SK-N-SH treated with all-trans-retinoic acid at 6 μM for 48 hours (cell line): ENCODE measurements at regions not wholly inside any gene's neighbourhood (a gene's known extent, or its start where the extent isn't known, plus 50 kb on each side); places are given as distances from the start of the nearest gene placed in this dataset.

ENCODE experiments used
- ATAC-seq: fragments of 200-7000 bp; cut with Tn5 transposase; 3 replicates; pipeline ENCODE4 v1.9.1; 2020; ENCODE audit warnings: mild to moderate bottlenecking, moderate library complexity
- ARNTL ChIP-seq: fragments of 450-650 bp; formaldehyde crosslinking; IDR thresholded peaks from 2 replicates; pipeline ENCODE4 v1.5.0; 2020; ENCODE audit warnings: low read depth, mild to moderate bottlenecking, moderate library complexity, borderline replicate concordance
- BACH2 ChIP-seq: fragments of 250-450 bp; sonication (Bioruptor Pico); IDR thresholded peaks from 2 replicates; pipeline ENCODE4 v1.9.0; 2021; ENCODE audit warnings: mild to moderate bottlenecking, borderline replicate concordance
- CREB5 ChIP-seq: fragments of 250-450 bp; sonication (Bioruptor Pico); IDR thresholded peaks from 2 replicates; pipeline ENCODE4 v1.5.1; 2020; ENCODE audit warnings: low read depth, mild to moderate bottlenecking, moderate library complexity
- CSDC2 ChIP-seq: fragments of 250-450 bp; sonication (Bioruptor Pico); IDR thresholded peaks from 2 replicates; pipeline ENCODE4 v1.5.0; 2020; ENCODE audit warnings: mild to moderate bottlenecking, moderate library complexity
- ESRRG ChIP-seq: fragments of 250-450 bp; sonication (Bioruptor Pico); IDR thresholded peaks from 2 replicates; pipeline ENCODE4 v1.6.1; 2021; ENCODE audit warnings: mild to moderate bottlenecking
- GLIS3 ChIP-seq: fragments of 250-450 bp; sonication (Bioruptor Pico); IDR thresholded peaks from 2 replicates; pipeline ENCODE4 v1.5.0; 2020; ENCODE audit warnings: mild to moderate bottlenecking, moderate library complexity
- ISL1 ChIP-seq: fragments of 250-450 bp; sonication (Bioruptor Pico); IDR thresholded peaks from 2 replicates; pipeline ENCODE4 v2.1.2; 2022; ENCODE audit warnings: mild to moderate bottlenecking, moderate library complexity
- OSR1 ChIP-seq: fragments of 250-450 bp; sonication (Bioruptor Pico); IDR thresholded peaks from 2 replicates; pipeline ENCODE4 v1.8.0; 2022; ENCODE audit warnings: moderate library complexity, mild to moderate bottlenecking, inconsistent platforms
- PATZ1 ChIP-seq: fragments of 250-450 bp; sonication (Bioruptor Pico); IDR thresholded peaks from 2 replicates; pipeline ENCODE4 v1.8.0; 2020; ENCODE audit warnings: mild to moderate bottlenecking, moderate library complexity, borderline replicate concordance
- POU6F1 ChIP-seq: fragments of 250-450 bp; sonication (Bioruptor Pico); IDR thresholded peaks from 2 replicates; pipeline ENCODE4 v1.8.0; 2021; ENCODE audit warnings: low read depth, mild to moderate bottlenecking, moderate library complexity, borderline replicate concordance
- PPARA ChIP-seq: fragments of 250-450 bp; sonication (Bioruptor Pico); IDR thresholded peaks from 2 replicates; pipeline ENCODE4 v1.5.0; 2020; ENCODE audit warnings: mild to moderate bottlenecking, borderline replicate concordance
- RARB ChIP-seq: fragments of 250-450 bp; sonication (Bioruptor Pico); IDR thresholded peaks from 2 replicates; pipeline ENCODE4 v1.8.0; 2021; ENCODE audit warnings: mild to moderate bottlenecking, moderate library complexity
- SNAI2 ChIP-seq: fragments of 250-450 bp; sonication (Bioruptor Pico); IDR thresholded peaks from 2 replicates; pipeline ENCODE4 v1.5.0; 2020; ENCODE audit warnings: mild to moderate bottlenecking, moderate library complexity
- TOX ChIP-seq: fragments of 250-450 bp; sonication (Bioruptor Pico); IDR thresholded peaks from 2 replicates; pipeline ENCODE4 v1.8.0; 2021; ENCODE audit warnings: mild to moderate bottlenecking, moderate library complexity, borderline replicate concordance
- TSHZ2 ChIP-seq: fragments of 250-450 bp; sonication (Bioruptor Pico); IDR thresholded peaks from 2 replicates; pipeline ENCODE4 v1.5.0; 2020; ENCODE audit warnings: mild to moderate bottlenecking, moderate library complexity
- ZC3H10 ChIP-seq: fragments of 250-450 bp; sonication (Bioruptor Pico); IDR thresholded peaks from 2 replicates; pipeline ENCODE4 v1.5.1; 2021; ENCODE audit warnings: mild to moderate bottlenecking, moderate library complexity
- ZFP3 ChIP-seq: fragments of 250-450 bp; sonication (Bioruptor Pico); IDR thresholded peaks from 2 replicates; pipeline ENCODE4 v1.5.0; 2020; ENCODE audit warnings: mild to moderate bottlenecking, moderate library complexity
- ZFP30 ChIP-seq: fragments of 450-650 bp; formaldehyde crosslinking; IDR thresholded peaks from 2 replicates; pipeline ENCODE4 v1.5.0; 2022; ENCODE audit warnings: mild to moderate bottlenecking, moderate library complexity
- ZNF565 ChIP-seq: fragments of 450-650 bp; formaldehyde crosslinking; conservative IDR thresholded peaks from 2 replicates; pipeline ENCODE4 v1.5.0; 2020; ENCODE audit warnings: low read depth, mild to moderate bottlenecking, moderate library complexity
- ZNF70 ChIP-seq: fragments of 450-650 bp; formaldehyde crosslinking; IDR thresholded peaks from 2 replicates; pipeline ENCODE4 v1.5.0; 2020; ENCODE audit warnings: mild to moderate bottlenecking, moderate library complexity
- ZNF8 ChIP-seq: fragments of 450-650 bp; formaldehyde crosslinking; IDR thresholded peaks from 2 replicates; pipeline ENCODE4 v1.5.0; 2020; ENCODE audit warnings: mild to moderate bottlenecking, moderate library complexity

GRCh38 chr19:16022251-16022650 lies 54.0 kb upstream of the TPM4 start:
- TF ChIP-seq ISL1 (CRISPR knock-in tag) (no peak), CREB5 (CRISPR knock-in tag) (no peak), ZC3H10 (CRISPR knock-in tag) (no peak), ARNTL (CRISPR knock-in tag) (no peak), ZFP30 (CRISPR knock-in tag) (no peak), ZNF70 (CRISPR knock-in tag) (no peak), GLIS3 (CRISPR knock-in tag) (no peak), SNAI2 (CRISPR knock-in tag) (no peak), PPARA (CRISPR knock-in tag) (no peak), ESRRG (no peak), ZNF565 (CRISPR knock-in tag) (no peak), BACH2 (no peak), TOX (CRISPR knock-in tag) (no peak), RARB (CRISPR knock-in tag) (no peak), PATZ1 (no peak)
- no peak for ATAC-seq

GRCh38 chr19:16022681-16023080 lies 53.6 kb upstream of the TPM4 start:
- no peak for ATAC-seq

GRCh38 chr19:16023146-16023915 lies 53.0 kb upstream of the TPM4 start:
- ATAC-seq: no peak
- TF ChIP-seq ARNTL (CRISPR knock-in tag) (no peak), ZNF8 (CRISPR knock-in tag) (no peak), BACH2 (no peak), ISL1 (CRISPR knock-in tag) (no peak), OSR1 (CRISPR knock-in tag) (no peak), TSHZ2 (CRISPR knock-in tag) (no peak), ZFP3 (CRISPR knock-in tag) (no peak), TOX (CRISPR knock-in tag) (no peak), ZFP30 (CRISPR knock-in tag) (no peak), SNAI2 (CRISPR knock-in tag) (no peak), PPARA (CRISPR knock-in tag) (no peak), ESRRG (no peak), ZC3H10 (CRISPR knock-in tag) (no peak), ZNF70 (CRISPR knock-in tag) (no peak), PATZ1 (no peak), CREB5 (CRISPR knock-in tag) (no peak), POU6F1 (CRISPR knock-in tag) (no peak), GLIS3 (CRISPR knock-in tag) (no peak)

More at GRCh38 chr19:16022681-16023080, 53.6 kb upstream of the TPM4 start:
- no peak for TF ChIP-seq CSDC2 (CRISPR knock-in tag)
- no peak for TF ChIP-seq ZNF8 (CRISPR knock-in tag)
- no peak for TF ChIP-seq PPARA (CRISPR knock-in tag)
- TF ChIP-seq ZFP30 (CRISPR knock-in tag): no peak
- no peak for TF ChIP-seq ESRRG
- TF ChIP-seq ISL1 (CRISPR knock-in tag): no peak
- TF ChIP-seq GLIS3 (CRISPR knock-in tag): no peak
